Left lung (tissue), 4 donors: ENCODE measurements at regions not wholly inside any gene's neighbourhood (a gene's known extent, or its start where the extent isn't known, plus 50 kb on each side); places are given as distances from the start of the nearest gene placed in this dataset.

ENCODE experiments used
- ATAC-seq: fragments of 200-7000 bp; cut with Tn5 transposase; one replicate; pipeline ENCODE4 v1.9.1; 2020; ENCODE audit warnings: moderate library complexity
- DNase-seq, 4 donors: peaks; one replicate each; pipeline ENCODE4 v3.0.0-alpha.2; 2013 to 2020
- H3K27ac ChIP-seq, 2 donors: fragments of 200-600 bp; sonication (generic) in 1 of 2; one replicate each; pipeline versions ENCODE4 v1.5.0 to v1.8.0; 2020 to 2021
- H3K27me3 ChIP-seq, 2 donors: fragments of 200-600 bp; sonication (generic) in 1 of 2; one replicate each; pipeline versions ENCODE4 v1.5.0 to v1.8.0; 2020 to 2021
- H3K36me3 ChIP-seq, 2 donors: fragments of 200-600 bp; sonication (generic) in 1 of 2; one replicate each; pipeline versions ENCODE4 v1.5.0 to v1.8.0; 2020 to 2021
- H3K4me1 ChIP-seq, 2 donors: fragments of 200-600 bp; one replicate each; pipeline ENCODE4 v1.8.0; 2021
- H3K4me3 ChIP-seq, 2 donors: fragments of 200-600 bp; sonication (generic) in 1 of 2; one replicate each; pipeline versions ENCODE4 v1.5.0 to v1.8.0; 2020 to 2021; ENCODE audit warnings: mild to moderate bottlenecking in 1 of 2
- H3K9me3 ChIP-seq, 2 donors: fragments of 200-600 bp; sonication (generic) in 1 of 2; one replicate each; pipeline versions ENCODE4 v1.5.0 to v1.8.0; 2020 to 2021
- CTCF ChIP-seq, 2 donors: fragments of 200-600 bp; sonication (generic) in 1 of 2; IDR thresholded peaks; one replicate each; pipeline versions ENCODE4 v1.5.0 to v1.8.0; 2021; ENCODE audit warnings: antibody characterized with exemption in 2 of 2
- intact Hi-C, 2 donors: fragments of 100-400 bp; cut with DNase I; formaldehyde crosslinking; loops; one replicate each; pipeline versions ENCODE4 v1.11.2 to v1.14.2; 2022
- donor health status: DM: no; HTN: yes; CAD: no.
- donor health status: DM: no; HTN: no; CAD: no.

DNA sequence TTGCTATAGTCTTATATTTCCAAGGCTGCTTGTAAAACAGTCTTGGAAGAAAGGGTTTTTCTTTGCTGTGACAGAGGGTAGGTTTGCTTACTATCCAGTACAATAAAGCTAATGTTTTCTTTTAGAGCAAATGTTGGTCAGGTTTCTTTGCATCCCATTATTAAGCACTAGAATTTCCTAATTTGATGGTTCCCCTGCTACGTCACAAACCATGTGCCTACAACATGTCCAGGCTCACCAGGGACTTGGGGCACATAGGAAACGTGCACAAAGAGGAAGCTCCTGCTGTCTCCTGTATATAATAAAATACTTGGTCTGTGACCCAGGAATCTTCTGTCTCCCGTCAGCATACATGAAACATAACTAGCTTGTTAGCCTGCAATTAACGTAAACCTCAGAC is 486.3 kb upstream of the LRFN5 start:
- Histone ChIP-seq H3K27me3 (no peaks in the 10 kb centered on the region), H3K27ac (no peak overlapping the region), H3K4me3 (no peak overlapping the region), H3K9me3 (no peaks in the 10 kb centered on the region), H3K4me1 (no peaks in the 10 kb centered on the region), H3K36me3 (no peaks in the 10 kb centered on the region)
- TF ChIP-seq CTCF (IDR thresholded peaks at IDR 0.05) = no peak
- intact Hi-C loops = no loop called here
- DNase-seq = no peak
- no peak for ATAC-seq

- Histone ChIP-seq H3K4me1 (no peaks in the 10 kb centered on the region), H3K9me3 (peaks cover 0 to 3% of the 10 kb centered on the region in 2 donors), H3K27ac (no peak overlapping the region), H3K36me3 (no peaks in the 10 kb centered on the region), H3K27me3 (no peaks in the 10 kb centered on the region), H3K4me3 (no peak overlapping the region)
- intact Hi-C loops = no loop called here
- DNase-seq (no peak), ATAC-seq (no peak)
- TF ChIP-seq CTCF (IDR thresholded peaks at IDR 0.05) = no peak
Measured at GRCh38 chr14:41096131-41096530, 510.5 kb upstream of the LRFN5 start.

DNA sequence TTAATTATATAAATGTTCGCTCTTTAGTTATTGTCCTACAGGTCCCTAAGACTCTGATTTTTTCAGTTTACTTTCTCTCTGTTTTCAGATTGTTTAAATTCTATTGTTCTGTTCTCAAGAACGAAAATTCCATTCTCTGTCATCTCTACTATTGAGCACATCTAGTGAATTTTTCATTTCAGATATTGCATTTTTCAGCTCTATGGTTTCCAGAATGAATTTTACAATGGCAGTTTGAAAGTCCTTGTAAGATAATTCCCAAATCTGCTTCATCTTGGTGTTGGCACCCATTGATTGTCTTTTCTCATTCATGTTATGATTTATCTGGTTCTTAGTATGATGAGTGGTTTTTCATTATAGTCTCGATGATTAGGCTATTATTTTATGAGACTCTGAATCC is 519.6 kb upstream of the LRFN5 start:
- H3K36me3 ChIP-seq = no peaks in the 10 kb centered on the region
- H3K27ac ChIP-seq = no peak overlapping the region
- H3K9me3 ChIP-seq = peaks cover 0 to 29% of the 10 kb centered on the region in 2 donors
- ATAC-seq (no peak), DNase-seq (no peak)
- no peak for TF ChIP-seq CTCF (IDR thresholded peaks at IDR 0.05)
- no peaks in the 10 kb centered on the region for H3K27me3 ChIP-seq
- no peaks in the 10 kb centered on the region for H3K4me1 ChIP-seq
- no peak overlapping the region for H3K4me3 ChIP-seq
- intact Hi-C loops = no loop called here

GRCh38 chr14:41073544-41073943 is 533.1 kb upstream of the LRFN5 start:
- Histone ChIP-seq H3K36me3 (no peaks in the 10 kb centered on the region), H3K4me3 (no peak overlapping the region), H3K27ac (no peak overlapping the region), H3K27me3 (no peaks in the 10 kb centered on the region), H3K9me3 (no peaks in the 10 kb centered on the region), H3K4me1 (no peaks in the 10 kb centered on the region)
- no peak for ATAC-seq
- no peak for DNase-seq
- intact Hi-C loops = no loop called here
- TF ChIP-seq CTCF (IDR thresholded peaks at IDR 0.05) = no peak

GRCh38 chr14:41072776-41073175 is 533.9 kb upstream of the LRFN5 start:
- intact Hi-C loops = no loop called here
- Histone ChIP-seq H3K36me3 (no peaks in the 10 kb centered on the region), H3K27ac (no peak overlapping the region)

More at GRCh38 chr14:41072776-41073175, 533.9 kb upstream of the LRFN5 start:
- ATAC-seq (no peak), DNase-seq (no peak)
- no peak overlapping the region for H3K4me3 ChIP-seq
- H3K27me3 ChIP-seq = no peaks in the 10 kb centered on the region
- H3K9me3 ChIP-seq = no peaks in the 10 kb centered on the region
- H3K4me1 ChIP-seq = no peaks in the 10 kb centered on the region
- no peak for TF ChIP-seq CTCF (IDR thresholded peaks at IDR 0.05)
